Fibroblast of villous mesenchyme (primary cell): ENCODE measurements at regions not wholly inside any gene's neighbourhood (a gene's known extent, or its start where the extent isn't known, plus 50 kb on each side); places are given as distances from the start of the nearest gene placed in this dataset.
A peak's percentile ranks its signal among the peaks of the same experiment; 100 is the strongest.

Source experiments
- DNase-seq: peaks from one replicate; pipeline ENCODE4 v3.0.0-alpha.2; 2010; ENCODE audit warnings: low read depth
- H3K4me3 ChIP-seq: 2 replicates; pipeline ENCODE4 v1.5.1; 2011; ENCODE audit warnings: low read depth, mild to moderate bottlenecking, low read length
- TF ChIP-seq, protein P1 (sequence below): IDR thresholded peaks from 2 replicates; pipeline ENCODE4 v1.5.1; 2012; ENCODE audit warnings: low read depth, mild to moderate bottlenecking, low read length; ENCODE audit not compliant: insufficient read depth

DNA sequence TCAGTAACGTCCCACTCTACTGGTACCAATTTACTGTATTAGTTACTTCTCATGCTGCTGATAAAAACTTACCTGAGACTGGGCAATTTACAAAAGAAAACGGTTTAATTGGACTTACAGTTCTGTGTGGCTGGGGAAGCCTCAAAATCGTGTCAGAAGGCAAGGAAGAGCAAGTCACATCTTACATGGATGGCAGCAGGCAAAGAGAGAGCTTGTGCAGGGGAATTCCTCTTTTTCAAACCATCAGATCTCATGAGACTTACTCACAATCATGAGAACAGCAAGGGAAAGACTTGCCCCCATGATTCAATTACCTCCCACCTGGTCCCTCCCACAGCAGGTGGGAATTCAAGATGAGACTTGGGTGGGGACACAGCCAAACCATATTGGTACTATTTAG, 908.2 kb upstream of the NR2F2 start:
- DNase-seq, result no peak
- TF ChIP-seq, protein P1, sequence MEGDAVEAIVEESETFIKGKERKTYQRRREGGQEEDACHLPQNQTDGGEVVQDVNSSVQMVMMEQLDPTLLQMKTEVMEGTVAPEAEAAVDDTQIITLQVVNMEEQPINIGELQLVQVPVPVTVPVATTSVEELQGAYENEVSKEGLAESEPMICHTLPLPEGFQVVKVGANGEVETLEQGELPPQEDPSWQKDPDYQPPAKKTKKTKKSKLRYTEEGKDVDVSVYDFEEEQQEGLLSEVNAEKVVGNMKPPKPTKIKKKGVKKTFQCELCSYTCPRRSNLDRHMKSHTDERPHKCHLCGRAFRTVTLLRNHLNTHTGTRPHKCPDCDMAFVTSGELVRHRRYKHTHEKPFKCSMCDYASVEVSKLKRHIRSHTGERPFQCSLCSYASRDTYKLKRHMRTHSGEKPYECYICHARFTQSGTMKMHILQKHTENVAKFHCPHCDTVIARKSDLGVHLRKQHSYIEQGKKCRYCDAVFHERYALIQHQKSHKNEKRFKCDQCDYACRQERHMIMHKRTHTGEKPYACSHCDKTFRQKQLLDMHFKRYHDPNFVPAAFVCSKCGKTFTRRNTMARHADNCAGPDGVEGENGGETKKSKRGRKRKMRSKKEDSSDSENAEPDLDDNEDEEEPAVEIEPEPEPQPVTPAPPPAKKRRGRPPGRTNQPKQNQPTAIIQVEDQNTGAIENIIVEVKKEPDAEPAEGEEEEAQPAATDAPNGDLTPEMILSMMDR, result no peak

DNA sequence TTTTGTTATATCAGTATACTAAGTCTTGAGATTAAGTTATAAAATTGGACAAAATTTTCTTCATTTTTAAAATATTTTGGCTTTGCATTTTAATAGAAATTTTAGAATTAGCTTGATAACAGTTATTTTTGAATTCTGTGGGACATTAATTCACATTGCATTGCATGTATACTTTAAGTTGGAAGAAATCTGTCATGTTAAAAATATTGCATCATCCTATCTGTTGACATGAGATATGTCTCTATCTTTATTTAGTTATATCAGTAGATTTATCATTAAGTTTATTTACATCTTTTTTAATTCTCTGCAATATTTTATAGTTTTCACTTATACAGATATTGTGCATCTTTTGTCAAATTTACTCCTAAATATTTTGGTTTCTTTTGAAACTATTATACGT, 904.6 kb upstream of the NR2F2 start:
- TF ChIP-seq, protein P1, result no peak
- H3K4me3 ChIP-seq, result no peak overlapping the region
- no peak for DNase-seq

More for the DNA sequence above, 908.2 kb upstream of the NR2F2 start:
- H3K4me3 ChIP-seq, result no peak overlapping the region

DNA sequence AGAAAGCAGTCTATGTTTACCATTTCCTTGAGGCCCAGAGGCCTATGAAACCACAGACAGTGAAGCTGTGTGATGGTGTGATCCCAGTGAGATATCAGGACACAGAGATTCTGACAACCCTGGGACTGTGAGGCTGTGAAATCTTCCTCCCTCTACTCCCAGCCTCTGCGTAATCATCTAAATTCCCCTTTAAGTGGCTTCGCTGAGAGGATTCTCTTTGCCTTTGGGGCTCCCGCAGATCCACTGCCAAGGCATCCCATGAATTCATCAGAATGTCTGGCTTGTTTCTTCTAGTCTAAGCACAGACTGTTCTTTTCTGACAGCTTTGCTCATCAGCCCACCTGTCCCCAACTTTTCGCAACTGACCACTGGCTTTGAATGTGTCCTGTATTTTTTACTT, 901.2 kb upstream of the NR2F2 start:
- TF ChIP-seq, protein P1, result no peak
- no peak overlapping the region for H3K4me3 ChIP-seq
- peak; percentile 51 for DNase-seq

DNA sequence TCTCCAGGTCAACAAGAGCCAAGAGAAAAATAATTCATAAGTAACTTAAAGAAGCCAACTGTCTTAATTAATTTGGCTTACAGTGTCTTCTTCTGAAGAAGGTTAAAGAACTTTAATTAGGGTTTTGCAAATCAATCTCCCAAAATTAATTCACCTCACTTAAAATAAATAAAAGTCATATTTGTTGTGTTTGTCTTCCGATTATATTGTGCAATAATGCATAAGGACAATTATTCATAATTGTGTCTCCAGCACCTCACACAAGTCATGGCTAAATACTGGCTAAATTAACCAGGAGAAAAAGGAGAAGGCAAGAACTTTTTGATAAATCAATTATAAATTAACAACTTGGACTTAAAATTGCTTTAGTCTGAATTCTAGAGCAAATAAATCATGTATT, 899.0 kb upstream of the NR2F2 start:
- DNase-seq, result no peak
- TF ChIP-seq, protein P1, result no peak
- H3K4me3 ChIP-seq, result no peak overlapping the region

DNA sequence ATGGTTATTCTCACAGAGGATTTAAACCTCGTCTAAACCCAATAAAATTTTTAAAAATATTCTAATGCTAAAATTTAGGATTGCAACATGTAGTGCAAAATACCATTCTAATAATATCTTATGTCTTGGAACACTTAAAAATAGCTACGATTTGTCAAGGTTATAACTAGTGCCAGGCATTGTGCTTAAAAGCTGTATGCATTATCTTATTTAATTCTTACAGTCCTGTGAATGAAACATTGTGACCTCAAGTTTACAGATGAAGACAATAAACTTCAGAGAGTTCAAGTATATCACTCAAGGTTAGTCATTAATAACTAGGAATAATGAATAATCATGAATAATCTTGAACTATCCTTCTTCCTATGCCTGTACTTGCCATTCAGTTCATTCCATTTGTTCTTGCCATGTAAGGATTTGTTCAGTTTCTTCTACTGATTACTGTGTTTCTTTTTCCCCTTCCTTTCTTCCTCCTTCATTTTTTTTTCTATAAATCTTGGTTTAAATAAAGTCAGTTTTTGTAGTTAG, 897.6 kb upstream of the NR2F2 start:
- H3K4me3 ChIP-seq, result no peak overlapping the region
- no peak for DNase-seq
- TF ChIP-seq, protein P1, result no peak

DNA sequence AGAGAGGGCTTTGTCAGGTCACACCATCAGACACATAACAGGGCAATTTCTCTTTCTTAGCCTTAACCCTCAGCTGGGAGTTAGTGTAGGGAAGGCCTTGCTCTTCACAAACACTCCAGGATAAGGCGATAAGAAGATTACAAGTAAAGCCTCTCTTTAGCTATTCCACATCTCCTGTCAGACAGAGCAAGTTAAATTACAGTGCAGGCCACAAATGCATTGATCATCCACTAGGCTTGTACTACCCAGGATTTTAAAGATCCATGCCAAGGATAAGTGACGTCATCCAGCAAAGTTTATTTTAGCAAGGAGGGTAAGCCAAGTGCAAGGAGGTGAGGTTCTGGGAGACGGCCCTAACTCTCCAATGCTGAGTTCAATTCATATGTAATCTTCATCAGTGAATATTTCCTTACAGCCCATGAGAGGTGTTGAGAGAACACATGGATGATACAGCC, 890.6 kb upstream of the NR2F2 start:
- no peak overlapping the region for H3K4me3 ChIP-seq
- TF ChIP-seq, protein P1, result no peak
- DNase-seq, result no peak

DNA sequence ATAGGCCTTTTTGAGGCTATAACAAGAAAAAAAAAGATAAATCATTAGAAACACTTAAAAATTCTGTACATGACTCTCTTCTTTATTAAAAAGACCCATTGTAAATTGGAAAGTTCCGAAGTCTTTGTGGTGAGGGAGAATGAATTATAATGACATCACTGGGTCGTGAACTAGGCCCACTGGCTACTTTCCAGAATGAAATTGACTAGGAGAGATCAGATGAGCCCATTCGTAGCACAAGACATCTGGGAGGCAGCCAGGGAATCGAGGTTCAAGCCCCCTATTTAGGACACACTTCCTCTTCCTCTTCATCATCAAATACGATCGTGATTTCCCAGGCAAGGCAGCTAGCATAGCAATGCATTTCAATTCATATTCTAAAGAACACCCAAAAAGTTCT, 889.8 kb upstream of the NR2F2 start:
- TF ChIP-seq, protein P1, result no peak
- no peak for DNase-seq

More for the DNA sequence above, 889.8 kb upstream of the NR2F2 start:
- H3K4me3 ChIP-seq, result no peak overlapping the region
